H1 (cell line): ENCODE measurements at regions not wholly inside any gene's neighbourhood (a gene's known extent, or its start where the extent isn't known, plus 50 kb on each side); places are given as distances from the start of the nearest gene placed in this dataset.
A peak's percentile ranks its signal among the peaks of the same experiment; 100 is the strongest.

Experiments used
- CTCF ChIA-PET: fragments of 300-600 bp; sonication (Branson Sonifier 250); formaldehyde crosslinking; loops from one replicate; lab custom pipeline; 2021; ENCODE audit not compliant: partially characterized antibody; lab: Charles Lee
- POLR2A ChIA-PET: fragments of 300-600 bp; sonication (Branson Sonifier 250); formaldehyde crosslinking; loops from one replicate; lab custom pipeline; 2021; ENCODE audit warnings: inconsistent platforms; ENCODE audit not compliant: partially characterized antibody; lab: Charles Lee
- DNase-seq, 2 experiments: peaks; one replicate each; pipeline versions ENCODE4 v3.0.0 to v3.0.0-alpha.2; 2010 to 2022; ENCODE audit warnings: low spot score in 2 of 2, low read depth in 1 of 2, mixed read lengths in 1 of 2
- FAIRE-seq: peaks from 2 replicates; lab custom pipeline; 2011; peaks lifted over from hg19 to GRCh38; lab: Jason Lieb, UNC
- H2AFZ ChIP-seq: 2 replicates; pipeline ENCODE4 v1.8.1; 2012; ENCODE audit warnings: low read length, inconsistent platforms
- H2AK5ac ChIP-seq: 2 replicates; pipeline ENCODE4 v1.6.1; 2013; ENCODE audit warnings: low read depth, low read length
- H2BK120ac ChIP-seq: replicated peaks from 2 replicates; pipeline ENCODE3; 2013; ENCODE audit warnings: low read depth, low read length, inconsistent platforms
- H2BK12ac ChIP-seq: 2 replicates; pipeline ENCODE4 v1.6.1; 2013; ENCODE audit warnings: low read depth, low read length
- H2BK15ac ChIP-seq: 2 replicates; pipeline ENCODE4 v1.6.1; 2013; ENCODE audit warnings: low read length
- H2BK20ac ChIP-seq: 2 replicates; pipeline ENCODE4 v1.6.1; 2013; ENCODE audit warnings: low read length
- H2BK5ac ChIP-seq: 2 replicates; pipeline ENCODE4 v1.6.1; 2013; ENCODE audit warnings: low read depth, low read length
- H3K14ac ChIP-seq: 2 replicates; pipeline ENCODE4 v1.6.1; 2013; ENCODE audit warnings: inconsistent platforms; ENCODE audit not compliant: insufficient read length
- H3K18ac ChIP-seq: 2 replicates; pipeline ENCODE4 v1.6.1; 2013; ENCODE audit warnings: low read length; ENCODE audit errors: extremely low read depth
- H3K23ac ChIP-seq: 2 replicates; pipeline ENCODE4 v1.6.1; 2013; ENCODE audit warnings: inconsistent platforms; ENCODE audit not compliant: insufficient read length
- H3K23me2 ChIP-seq: 2 replicates; pipeline ENCODE4 v1.6.1; 2013; ENCODE audit warnings: low read depth, low read length
- H3K27ac ChIP-seq: 2 replicates; pipeline ENCODE4 v1.6.1; 2011; ENCODE audit warnings: low read depth, low read length, inconsistent platforms
- H3K27me3 ChIP-seq, 4 experiments: replicated peaks in 1 of 4; 1 replicate in 1 of 4; 2 replicates in 3 of 4; pipeline versions ENCODE4 v1.6.1 to v1.8.1; 2011 to 2013; ENCODE audit warnings: low read length in 3 of 4, mild to moderate bottlenecking in 3 of 4, inconsistent platforms in 2 of 4, mixed read lengths in 2 of 4, moderate library complexity in 1 of 4; ENCODE audit not compliant: control insufficient read depth in 3 of 4, insufficient read depth in 3 of 4; ENCODE audit errors: extremely low read depth in 1 of 4
- H3K36me3 ChIP-seq, 4 experiments: 2 replicates each; pipeline versions ENCODE4 v1.6.1 to v1.8.1; 2011 to 2013; ENCODE audit warnings: mild to moderate bottlenecking in 4 of 4, low read length in 3 of 4, moderate library complexity in 2 of 4, control low read depth in 1 of 4, inconsistent platforms in 1 of 4; ENCODE audit not compliant: insufficient read depth in 4 of 4, control insufficient read depth in 2 of 4
- H3K4ac ChIP-seq: replicated peaks from 2 replicates; pipeline ENCODE3; 2013; ENCODE audit warnings: low read length, low read depth, mixed read lengths, inconsistent platforms; ENCODE audit not compliant: insufficient read length
- H3K4me1 ChIP-seq, 4 experiments: replicated peaks in 1 of 4; 1 replicate in 1 of 4; 2 replicates in 3 of 4; pipeline versions ENCODE4 v1.6.1 to v1.8.1; 2011 to 2013; ENCODE audit warnings: low read length in 3 of 4, inconsistent platforms in 2 of 4, mixed read lengths in 1 of 4; ENCODE audit not compliant: insufficient read depth in 4 of 4, control insufficient read depth in 3 of 4
- H3K4me2 ChIP-seq, 2 experiments: 2 replicates each; pipeline versions ENCODE4 v1.6.1 to v1.8.1; 2011 to 2013; ENCODE audit warnings: low read depth in 2 of 2, low read length in 2 of 2, control low read depth in 1 of 2, inconsistent platforms in 1 of 2, mild to moderate bottlenecking in 1 of 2; ENCODE audit not compliant: insufficient read depth in 1 of 2
- H3K4me3 ChIP-seq, 4 experiments: fragments of 200-600, 300-600 bp in 1 of 4; sonication (generic), shearing (Covaris generic), sonication (Bioruptor Twin) in 1 of 4; 2 replicates each; pipeline versions ENCODE4 v1.5.1 to v1.8.1; 2011 to 2016; ENCODE audit warnings: low read length in 4 of 4, low read depth in 3 of 4, control low read depth in 2 of 4, inconsistent platforms in 2 of 4, mild to moderate bottlenecking in 2 of 4, mixed read lengths in 1 of 4, moderate library complexity in 1 of 4; ENCODE audit not compliant: insufficient read depth in 2 of 4; ENCODE audit errors: extremely low read depth in 1 of 4
- H3K56ac ChIP-seq: replicated peaks from 2 replicates; pipeline ENCODE3; 2013; ENCODE audit warnings: low read depth, mild to moderate bottlenecking, mixed read lengths, low read length, inconsistent platforms; ENCODE audit not compliant: insufficient read length
- H3K79me1 ChIP-seq: 2 replicates; pipeline ENCODE4 v1.6.1; 2013; ENCODE audit warnings: low read depth, low read length, control low read depth
- H3K79me2 ChIP-seq, 2 experiments: 2 replicates each; pipeline versions ENCODE4 v1.6.1 to v1.8.1; 2012 to 2013; ENCODE audit warnings: low read length in 2 of 2, mild to moderate bottlenecking in 2 of 2, inconsistent platforms in 1 of 2; ENCODE audit not compliant: insufficient read depth in 2 of 2, control insufficient read depth in 1 of 2
- H3K9ac ChIP-seq, 4 experiments: replicated peaks in 1 of 4; 1 replicate in 1 of 4; 2 replicates in 3 of 4; pipeline versions ENCODE4 v1.6.1 to v1.8.1; 2011 to 2013; ENCODE audit warnings: low read depth in 3 of 4, low read length in 3 of 4, control low read depth in 2 of 4, mild to moderate bottlenecking in 2 of 4, moderate library complexity in 2 of 4, inconsistent platforms in 1 of 4; ENCODE audit errors: extremely low read depth in 1 of 4
- H3K9me3 ChIP-seq, 2 experiments: 2 replicates each; pipeline versions ENCODE4 v1.6.1 to v1.8.1; 2012 to 2013; ENCODE audit warnings: mild to moderate bottlenecking in 2 of 2, moderate library complexity in 2 of 2, control low read depth in 1 of 2, inconsistent platforms in 1 of 2, low read depth in 1 of 2, low read length in 1 of 2, mixed read lengths in 1 of 2; ENCODE audit not compliant: insufficient read depth in 2 of 2
- H4K20me1 ChIP-seq, 2 experiments: replicated peaks in 1 of 2; 2 replicates each; pipeline versions ENCODE3 to v1.8.1; 2011 to 2013; ENCODE audit warnings: inconsistent platforms in 2 of 2, low read length in 2 of 2, mild to moderate bottlenecking in 1 of 2; ENCODE audit not compliant: insufficient read depth in 2 of 2, control insufficient read depth in 1 of 2
- H4K5ac ChIP-seq: 2 replicates; pipeline ENCODE4 v1.6.1; 2013; ENCODE audit warnings: low read length, low read depth, mixed read lengths, inconsistent platforms; ENCODE audit not compliant: insufficient read length
- H4K8ac ChIP-seq: 2 replicates; pipeline ENCODE4 v1.8.0; 2013; ENCODE audit warnings: mild to moderate bottlenecking, moderate library complexity, low read length, inconsistent platforms; ENCODE audit not compliant: insufficient read depth; ENCODE audit errors: extremely low read depth
- H4K91ac ChIP-seq: replicated peaks from 2 replicates; pipeline ENCODE3; 2013; ENCODE audit warnings: low read length, mixed read lengths, inconsistent platforms; ENCODE audit not compliant: insufficient read length
- ATF3 ChIP-seq: IDR thresholded peaks from 2 replicates; pipeline ENCODE4 v1.6.1; 2011; ENCODE audit warnings: low read depth, mild to moderate bottlenecking, low read length; ENCODE audit not compliant: insufficient read depth
- BRCA1 ChIP-seq: IDR thresholded peaks from 2 replicates; pipeline ENCODE4 v1.6.1; 2012; ENCODE audit warnings: low read depth, low read length, improper control_type of control experiment
- CHD1 ChIP-seq: IDR thresholded peaks from 2 replicates; pipeline ENCODE4 v1.6.1; 2012; ENCODE audit warnings: low read depth, low read length, improper control_type of control experiment
- CHD2 ChIP-seq: IDR thresholded peaks from 2 replicates; pipeline ENCODE4 v1.6.1; 2012; ENCODE audit warnings: low read length, improper control_type of control experiment
- EZH2 ChIP-seq: fragments of 200-600 bp; sonication (generic); IDR thresholded peaks from 2 replicates; pipeline ENCODE4 v1.7.1; 2012; ENCODE audit warnings: low read depth, mild to moderate bottlenecking, moderate library complexity, low read length, inconsistent platforms; ENCODE audit not compliant: severe bottlenecking
- PHF8 ChIP-seq: fragments of 200-600 bp; sonication (generic); conservative IDR thresholded peaks from 2 replicates; pipeline ENCODE4 v1.7.1; 2012; ENCODE audit warnings: low read depth, mild to moderate bottlenecking, inconsistent platforms, low read length, moderate library complexity
- RNF2 ChIP-seq: fragments of 200-900, 300-1000 bp; sonication (generic); IDR thresholded peaks from 2 replicates; pipeline ENCODE4 v1.7.1; 2016; ENCODE audit warnings: borderline replicate concordance, low read depth, mild to moderate bottlenecking, antibody characterized with exemption, low read length; ENCODE audit not compliant: poor library complexity, severe bottlenecking; ENCODE audit errors: missing control alignments
- SIN3A ChIP-seq, 2 experiments: IDR thresholded peaks in 1 of 2; conservative IDR thresholded peaks in 1 of 2; 2 replicates each; pipeline ENCODE4 v1.6.1; 2011 to 2012; ENCODE audit warnings: low read length in 2 of 2, improper control_type of control experiment in 1 of 2, low read depth in 1 of 2, mild to moderate bottlenecking in 1 of 2
- ZNF274 ChIP-seq: IDR thresholded peaks from 2 replicates; pipeline ENCODE4 v1.7.0; 2012; ENCODE audit warnings: low read length, borderline replicate concordance; ENCODE audit errors: extremely low read depth
- WGBS, 2 experiments: shearing (Covaris generic) in 1 of 2; methylation state at CpG; one replicate each; pipeline versions ENCODE4 v1.1.6 to v1.1.7; 2013 to 2015; ENCODE audit warnings: low lambda C conversion rate in 2 of 2, mixed read lengths in 2 of 2, inconsistent platforms in 1 of 2, low coverage in 1 of 2, missing lambda C conversion rate in 1 of 2; ENCODE audit not compliant: insufficient replicate concordance in 2 of 2, insufficient coverage in 1 of 2, insufficient read length in 1 of 2; ENCODE audit errors: extremely low coverage in 1 of 2, missing lambda C conversion rate in 1 of 2; 5-methylcytosine and 5-hydroxymethylcytosine counted together

- no peaks in the 10 kb centered on the region for H3K9me3 ChIP-seq
- no peak overlapping the region for H2BK20ac ChIP-seq
- H3K79me2 ChIP-seq, result no peaks in the 10 kb centered on the region
- H3K4me3 ChIP-seq, result no peak overlapping the region
- H3K27ac ChIP-seq, result no peak overlapping the region
- H3K27me3 ChIP-seq, result no peaks in the 10 kb centered on the region
- no peak overlapping the region for H4K5ac ChIP-seq
- H2AFZ ChIP-seq, result peak overlapping the region; percentile 32; the same call in 1 of the 2 replicates
- POLR2A ChIA-PET, result no interaction called here
- H3K14ac ChIP-seq, result no peak overlapping the region
- no peak overlapping the region for H2BK15ac ChIP-seq
- no peak overlapping the region for H4K91ac ChIP-seq
- H3K4me1 ChIP-seq, result no peaks in the 10 kb centered on the region
- H2BK120ac ChIP-seq, result no peak overlapping the region
- FAIRE-seq, result no peak
- no peak overlapping the region for H3K4ac ChIP-seq
- H2BK12ac ChIP-seq, result no peak overlapping the region; the same call in 1 of the 2 replicates
- no peak overlapping the region for H3K4me2 ChIP-seq
- H3K23ac ChIP-seq, result no peak overlapping the region
- no peak for DNase-seq
- no peaks in the 10 kb centered on the region for H3K36me3 ChIP-seq
- no peak overlapping the region for H3K56ac ChIP-seq
- no peaks in the 10 kb centered on the region for H3K23me2 ChIP-seq
- no peak overlapping the region for H3K18ac ChIP-seq
- no peaks in the 10 kb centered on the region for H3K79me1 ChIP-seq
- CTCF ChIA-PET, result interaction anchor here (1.4 kb wide), 1 partner anchor 12 kb away, joined by 3 read pairs; no protein-coding TSS in a partner anchor
- H4K20me1 ChIP-seq, result no peaks in the 10 kb centered on the region
- H4K8ac ChIP-seq, result no peak overlapping the region
- no peak overlapping the region for H3K9ac ChIP-seq
- H2AK5ac ChIP-seq, result no peak overlapping the region
- H2BK5ac ChIP-seq, result no peak overlapping the region
- WGBS, 2 experiments, result 90% methylated on average over 12 of the region's 17 CpGs; no CpG with 5 or more reads in 1 of the 2 experiments
- TF ChIP-seq CHD1, result no peak
- TF ChIP-seq RNF2, result no peak
- TF ChIP-seq ZNF274, result no peak
- TF ChIP-seq SIN3A (conservative IDR thresholded peaks at IDR 0.05 in 1 of 2, IDR thresholded peaks at IDR 0.05 in 1 of 2; ENCODE audit: low read depth in 1 of 2, low read length in 2 of 2), result no peak
- TF ChIP-seq PHF8, result no peak
- no peak for TF ChIP-seq ATF3
- TF ChIP-seq EZH2, result no peak
- no peak for TF ChIP-seq BRCA1
- no peak for TF ChIP-seq CHD2
These were observed 538.6 kb upstream of the POT1 start for GRCh38 chr7:125467996-125468854.
